ENCODE measurements at regions not wholly inside any gene's neighbourhood (a gene's known extent, or its start where the extent isn't known, plus 50 kb on each side); places are given as distances from the start of the nearest gene placed in this dataset.

DNA sequence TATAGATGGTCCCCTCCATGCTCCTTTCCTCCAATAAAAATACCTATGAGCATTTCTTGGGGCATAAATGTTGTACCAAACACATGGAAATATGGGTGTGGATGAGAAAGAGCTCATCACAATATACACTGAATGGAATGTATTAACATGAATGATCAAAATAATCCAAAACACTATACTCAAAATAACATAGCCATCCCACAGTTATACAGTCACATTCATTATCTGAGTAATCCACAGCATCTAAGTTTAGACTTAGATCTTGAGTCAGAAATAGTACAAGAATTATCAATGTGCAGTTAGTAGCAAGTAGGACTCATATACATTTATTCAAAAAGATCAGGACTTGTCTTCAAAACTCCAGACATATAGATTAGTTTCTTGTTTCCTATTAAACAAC lies 175.2 kb upstream of the NREP start:
- H3K9ac ChIP-seq (ENCODE audit: low read length): no peak overlapping the region
- H3K9me3 Mint-ChIP-seq (ENCODE audit: unreplicated experiment): peaks cover 7% of the 10 kb centered on the region
- peaks cover 38% of the 10 kb centered on the region for H3K4me1 Mint-ChIP-seq (ENCODE audit: low read depth, unreplicated experiment)
- no peaks in the 10 kb centered on the region for H3K79me2 ChIP-seq (ENCODE audit: insufficient read depth, low read length)
- peaks cover 45% of the 10 kb centered on the region for H3K4me1 ChIP-seq (ENCODE audit: insufficient read depth, low read length)
- H3K4me2 ChIP-seq (ENCODE audit: low read length): peak overlapping the region; percentile 17
- peak; percentile 58 for FAIRE-seq
- TF ChIP-seq, protein P1, sequence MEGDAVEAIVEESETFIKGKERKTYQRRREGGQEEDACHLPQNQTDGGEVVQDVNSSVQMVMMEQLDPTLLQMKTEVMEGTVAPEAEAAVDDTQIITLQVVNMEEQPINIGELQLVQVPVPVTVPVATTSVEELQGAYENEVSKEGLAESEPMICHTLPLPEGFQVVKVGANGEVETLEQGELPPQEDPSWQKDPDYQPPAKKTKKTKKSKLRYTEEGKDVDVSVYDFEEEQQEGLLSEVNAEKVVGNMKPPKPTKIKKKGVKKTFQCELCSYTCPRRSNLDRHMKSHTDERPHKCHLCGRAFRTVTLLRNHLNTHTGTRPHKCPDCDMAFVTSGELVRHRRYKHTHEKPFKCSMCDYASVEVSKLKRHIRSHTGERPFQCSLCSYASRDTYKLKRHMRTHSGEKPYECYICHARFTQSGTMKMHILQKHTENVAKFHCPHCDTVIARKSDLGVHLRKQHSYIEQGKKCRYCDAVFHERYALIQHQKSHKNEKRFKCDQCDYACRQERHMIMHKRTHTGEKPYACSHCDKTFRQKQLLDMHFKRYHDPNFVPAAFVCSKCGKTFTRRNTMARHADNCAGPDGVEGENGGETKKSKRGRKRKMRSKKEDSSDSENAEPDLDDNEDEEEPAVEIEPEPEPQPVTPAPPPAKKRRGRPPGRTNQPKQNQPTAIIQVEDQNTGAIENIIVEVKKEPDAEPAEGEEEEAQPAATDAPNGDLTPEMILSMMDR (IDR thresholded peaks at IDR 0.05; ENCODE audit: insufficient read depth, low read depth, low read length): no peak
- TF ChIP-seq EZH2 (IDR thresholded peaks at IDR 0.05; ENCODE audit: insufficient read depth, low read length): no peak
- no peaks in the 10 kb centered on the region for H3K27me3 ChIP-seq (ENCODE audit: insufficient read depth, low read length)
- H3K9me3 ChIP-seq (ENCODE audit: insufficient read depth, low read depth, low read length): no peaks in the 10 kb centered on the region
- no peak overlapping the region for H2AFZ ChIP-seq (ENCODE audit: low read depth, low read length)
- H3K27ac ChIP-seq (ENCODE audit: low read depth, low read length): peak overlapping the region; percentile 70
- H3K27me3 Mint-ChIP-seq (ENCODE audit: low read depth, unreplicated experiment): no peaks in the 10 kb centered on the region
- H3K36me3 Mint-ChIP-seq (ENCODE audit: low read depth, unreplicated experiment): no peaks in the 10 kb centered on the region
- H4K20me1 ChIP-seq (ENCODE audit: insufficient read depth, low read length): no peaks in the 10 kb centered on the region
- H3K36me3 ChIP-seq (ENCODE audit: insufficient read depth, low read length): no peaks in the 10 kb centered on the region
- DNase-seq (ENCODE audit: low read depth): peak; percentile 68
- no peak overlapping the region for H3K4me3 Mint-ChIP-seq (ENCODE audit: unreplicated experiment)
- H3K27ac Mint-ChIP-seq (ENCODE audit: unreplicated experiment): no peak overlapping the region
- no peak overlapping the region for H3K4me3 ChIP-seq (ENCODE audit: insufficient read depth, low read depth, low read length)

DNA sequence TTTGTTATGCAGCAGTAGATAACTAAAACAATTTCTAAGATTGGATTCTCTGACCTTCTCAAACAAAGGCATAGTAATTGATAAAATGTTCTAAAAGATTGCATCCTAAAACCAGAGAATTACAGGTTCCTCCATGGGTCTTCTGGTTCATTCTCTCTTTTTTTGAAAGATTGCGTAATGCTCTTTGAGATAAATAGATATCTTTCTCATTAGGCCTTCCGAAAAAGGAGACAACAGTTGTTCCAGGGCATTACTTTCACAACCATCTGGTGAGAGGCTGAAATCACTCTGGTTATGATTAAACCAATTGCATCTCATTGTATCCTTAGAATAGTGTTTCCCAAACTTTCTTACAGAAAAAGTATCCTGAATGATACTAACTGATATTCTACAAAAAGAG lies 174.7 kb upstream of the NREP start:
- H3K27me3 ChIP-seq (ENCODE audit: insufficient read depth, low read length): no peaks in the 10 kb centered on the region
- H3K9me3 ChIP-seq (ENCODE audit: insufficient read depth, low read depth, low read length): no peaks in the 10 kb centered on the region
- no peaks in the 10 kb centered on the region for H4K20me1 ChIP-seq (ENCODE audit: insufficient read depth, low read length)
- H3K27ac ChIP-seq (ENCODE audit: low read depth, low read length): peak overlapping the region; percentile 70
- H3K27ac Mint-ChIP-seq (ENCODE audit: unreplicated experiment): peak overlapping the region; percentile 78
- no peak overlapping the region for H3K4me2 ChIP-seq (ENCODE audit: low read length)
- no peak overlapping the region for H3K9ac ChIP-seq (ENCODE audit: low read length)
- H3K4me3 ChIP-seq (ENCODE audit: insufficient read depth, low read depth, low read length): no peak overlapping the region
- peaks cover 50% of the 10 kb centered on the region for H3K4me1 ChIP-seq (ENCODE audit: insufficient read depth, low read length)
- no peaks in the 10 kb centered on the region for H3K36me3 Mint-ChIP-seq (ENCODE audit: low read depth, unreplicated experiment)
- H3K79me2 ChIP-seq (ENCODE audit: insufficient read depth, low read length): no peaks in the 10 kb centered on the region
- TF ChIP-seq, protein P1 (IDR thresholded peaks at IDR 0.05; ENCODE audit: insufficient read depth, low read depth, low read length): no peak
- TF ChIP-seq EZH2 (IDR thresholded peaks at IDR 0.05; ENCODE audit: insufficient read depth, low read length): no peak
- no peak overlapping the region for H3K4me3 Mint-ChIP-seq (ENCODE audit: unreplicated experiment)
- DNase-seq (ENCODE audit: low read depth) (no peak), FAIRE-seq (peak; percentile 62)
- peaks cover 9% of the 10 kb centered on the region for H3K9me3 Mint-ChIP-seq (ENCODE audit: unreplicated experiment)
- H3K4me1 Mint-ChIP-seq (ENCODE audit: low read depth, unreplicated experiment): peaks cover 35% of the 10 kb centered on the region
- H3K27me3 Mint-ChIP-seq (ENCODE audit: low read depth, unreplicated experiment): no peaks in the 10 kb centered on the region
- no peaks in the 10 kb centered on the region for H3K36me3 ChIP-seq (ENCODE audit: insufficient read depth, low read length)
- H2AFZ ChIP-seq (ENCODE audit: low read depth, low read length): no peak overlapping the region

DNA sequence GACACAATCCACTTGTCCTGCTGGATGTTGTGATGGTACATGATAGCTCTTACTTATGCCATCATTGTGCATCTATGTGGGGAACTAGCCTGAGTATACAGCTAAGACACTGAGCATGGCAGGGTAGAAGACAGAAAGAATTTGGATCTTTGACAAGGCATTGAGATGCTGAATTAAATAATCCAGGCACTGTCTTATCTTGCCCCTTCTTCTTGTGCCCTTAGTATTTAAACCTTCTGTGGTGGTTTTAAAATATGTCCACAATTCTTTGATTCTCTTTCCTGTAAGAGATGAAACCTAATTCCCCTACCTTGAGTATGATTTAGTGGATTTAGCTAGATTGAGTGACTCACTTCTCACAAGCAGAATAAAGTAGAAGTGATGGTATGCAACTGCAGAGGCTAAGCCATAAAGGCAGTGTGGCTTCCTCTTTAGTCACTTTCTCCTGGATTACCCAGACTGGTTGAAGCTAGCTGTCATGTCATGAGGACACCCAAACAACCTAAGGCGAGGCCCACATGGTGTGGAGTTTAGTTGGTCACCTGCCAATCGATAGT lies 174.0 kb upstream of the NREP start:
- Histone ChIP-seq H3K9ac (ENCODE audit: low read length) (peak overlapping the region; percentile 46), H2AFZ (ENCODE audit: low read depth, low read length) (no peak overlapping the region), H3K9me3 (ENCODE audit: insufficient read depth, low read depth, low read length) (no peaks in the 10 kb centered on the region), H3K79me2 (ENCODE audit: insufficient read depth, low read length) (no peaks in the 10 kb centered on the region), H3K4me3 (ENCODE audit: insufficient read depth, low read depth, low read length) (no peak overlapping the region), H3K36me3 (ENCODE audit: insufficient read depth, low read length) (no peaks in the 10 kb centered on the region), H3K4me2 (ENCODE audit: low read length) (no peak overlapping the region), H3K27ac (ENCODE audit: low read depth, low read length) (peak overlapping the region; percentile 70), H4K20me1 (ENCODE audit: insufficient read depth, low read length) (no peaks in the 10 kb centered on the region), H3K4me1 (ENCODE audit: insufficient read depth, low read length) (peaks cover 49% of the 10 kb centered on the region), H3K27me3 (ENCODE audit: insufficient read depth, low read length) (no peaks in the 10 kb centered on the region)
- H3K4me3 Mint-ChIP-seq (ENCODE audit: unreplicated experiment): no peak overlapping the region
- H3K27me3 Mint-ChIP-seq (ENCODE audit: low read depth, unreplicated experiment): no peaks in the 10 kb centered on the region
- peak; percentile 98 for FAIRE-seq
- H3K27ac Mint-ChIP-seq (ENCODE audit: unreplicated experiment): peak overlapping the region; percentile 78
- peaks cover 6% of the 10 kb centered on the region for H3K9me3 Mint-ChIP-seq (ENCODE audit: unreplicated experiment)
- peak; percentile 87 for DNase-seq (ENCODE audit: low read depth)
- TF ChIP-seq, protein P1 (IDR thresholded peaks at IDR 0.05; ENCODE audit: insufficient read depth, low read depth, low read length): no peak
- no peak for TF ChIP-seq EZH2 (IDR thresholded peaks at IDR 0.05; ENCODE audit: insufficient read depth, low read length)
- no peaks in the 10 kb centered on the region for H3K36me3 Mint-ChIP-seq (ENCODE audit: low read depth, unreplicated experiment)
- H3K4me1 Mint-ChIP-seq (ENCODE audit: low read depth, unreplicated experiment): peaks cover 35% of the 10 kb centered on the region

All from astrocyte (in vitro differentiated cells and primary cell).